Neural cell (in vitro differentiated cells): ENCODE measurements at regions not wholly inside any gene's neighbourhood (a gene's known extent, or its start where the extent isn't known, plus 50 kb on each side); places are given as distances from the start of the nearest gene placed in this dataset.

Experiments used
- H2AFZ ChIP-seq: fragments of 200-600, 300-800 bp; sonication (generic), shearing (Covaris generic); 2 replicates; pipeline ENCODE4 v1.6.0; 2014; ENCODE audit warnings: low read depth, mild to moderate bottlenecking, antibody characterized with exemption, low read length, moderate library complexity
- H3F3A ChIP-seq: fragments of 200-600 bp; shearing (Covaris generic); 2 replicates; pipeline ENCODE4 v1.6.1; 2016; ENCODE audit warnings: mild to moderate bottlenecking, moderate library complexity, mixed read lengths, antibody characterized with exemption, low read length; ENCODE audit not compliant: insufficient read depth, poor library complexity, severe bottlenecking
- H3K27ac ChIP-seq: fragments of 200-600, 300-800 bp; sonication (generic), shearing (Covaris generic); 2 replicates; pipeline ENCODE4 v1.5.1; 2014; ENCODE audit warnings: mild to moderate bottlenecking, low read length, moderate library complexity
- H3K27me3 ChIP-seq: fragments of 300-800, 200-600 bp; sonication (generic), shearing (Covaris generic); 2 replicates; pipeline ENCODE4 v1.6.0; 2014; ENCODE audit warnings: mild to moderate bottlenecking, low read depth, low read length, moderate library complexity; ENCODE audit not compliant: insufficient read depth
- H3K36me3 ChIP-seq: fragments of 300-800, 200-600 bp; sonication (generic), shearing (Covaris generic); 2 replicates; pipeline ENCODE4 v1.5.1; 2014; ENCODE audit warnings: mild to moderate bottlenecking, antibody characterized with exemption, low read length, moderate library complexity; ENCODE audit not compliant: insufficient read depth
- H3K4me2 ChIP-seq: fragments of 300-800, 200-600 bp; sonication (generic), shearing (Covaris generic); 2 replicates; pipeline ENCODE4 v1.6.0; 2014; ENCODE audit warnings: mild to moderate bottlenecking, low read length
- H3K4me3 ChIP-seq: fragments of 300-800, 200-600 bp; sonication (generic), shearing (Covaris generic); 2 replicates; pipeline ENCODE4 v1.5.1; 2014; ENCODE audit warnings: mild to moderate bottlenecking, low read length, moderate library complexity
- H3K79me2 ChIP-seq: fragments of 200-600 bp; shearing (Covaris generic); replicated peaks from 2 replicates; pipeline ENCODE4 v1.6.0; 2014; ENCODE audit warnings: mild to moderate bottlenecking, low read length, moderate library complexity; ENCODE audit not compliant: insufficient read depth
- H3K9ac ChIP-seq: fragments of 300-800, 200-600 bp; sonication (generic), shearing (Covaris generic); 2 replicates; pipeline ENCODE4 v1.6.1; 2016; ENCODE audit warnings: mild to moderate bottlenecking, low read length, mixed read lengths
- H3K9me2 ChIP-seq: fragments of 200-600 bp; shearing (Covaris generic); 2 replicates; pipeline ENCODE4 v1.6.1; 2016; ENCODE audit warnings: mild to moderate bottlenecking, low read length, mixed read lengths; ENCODE audit not compliant: insufficient read depth
- H3K9me3 ChIP-seq: fragments of 200-600, 300-800 bp; sonication (generic), shearing (Covaris generic); 2 replicates; pipeline ENCODE4 v1.6.1; 2016; ENCODE audit warnings: mild to moderate bottlenecking, mixed run types, low read length, moderate library complexity, mixed read lengths
- H4K20me1 ChIP-seq: fragments of 200-600 bp; shearing (Covaris generic); 2 replicates; pipeline ENCODE4 v1.6.1; 2016; ENCODE audit warnings: mild to moderate bottlenecking, mixed run types; ENCODE audit not compliant: insufficient read depth
- CTCF ChIP-seq: fragments of 450-650 bp; IDR thresholded peaks from 2 replicates; pipeline ENCODE4 v1.5.1; 2014; ENCODE audit warnings: antibody characterized with exemption, mild to moderate bottlenecking, moderate library complexity; ENCODE audit not compliant: poor library complexity, severe bottlenecking
- EP300 ChIP-seq: fragments of 450-650 bp; conservative IDR thresholded peaks from 2 replicates; pipeline ENCODE4 v1.6.1; 2014; ENCODE audit warnings: antibody characterized with exemption, mild to moderate bottlenecking, moderate library complexity; ENCODE audit not compliant: poor library complexity, severe bottlenecking
- EZH2 ChIP-seq: fragments of 200-600, 300-800 bp; shearing (Covaris generic), sonication (generic); IDR thresholded peaks from 2 replicates; pipeline ENCODE4 v1.6.1; 2014; ENCODE audit warnings: antibody characterized with exemption, low read length, borderline replicate concordance, mild to moderate bottlenecking; ENCODE audit not compliant: insufficient read depth, poor library complexity, severe bottlenecking
- MXI1 ChIP-seq: fragments of 450-650 bp; conservative IDR thresholded peaks from 2 replicates; pipeline ENCODE4 v1.6.1; 2014; ENCODE audit warnings: antibody characterized with exemption, mild to moderate bottlenecking; ENCODE audit not compliant: poor library complexity, severe bottlenecking
- POLR2AphosphoS5 ChIP-seq: IDR thresholded peaks from 2 replicates; pipeline ENCODE4 v1.6.1; 2012
- RAD21 ChIP-seq: fragments of 450-650 bp; conservative IDR thresholded peaks from 2 replicates; pipeline ENCODE4 v1.6.1; 2014; ENCODE audit warnings: antibody characterized with exemption, mild to moderate bottlenecking, moderate library complexity
- REST ChIP-seq: IDR thresholded peaks from 2 replicates; pipeline ENCODE4 v1.6.1; 2012; ENCODE audit warnings: borderline replicate concordance
- SMC3 ChIP-seq: fragments of 450-650 bp; conservative IDR thresholded peaks from 2 replicates; pipeline ENCODE4 v1.6.1; 2014; ENCODE audit warnings: antibody characterized with exemption, mild to moderate bottlenecking, moderate library complexity; ENCODE audit not compliant: poor library complexity
- TAF1 ChIP-seq: IDR thresholded peaks from 2 replicates; pipeline ENCODE4 v1.6.1; 2012; ENCODE audit warnings: low read depth

- Histone ChIP-seq H3K9me3 (no peaks in the 10 kb centered on the region), H3K9me2 (peaks cover 3% of the 10 kb centered on the region), H3F3A (no peaks in the 10 kb centered on the region), H3K27me3 (no peaks in the 10 kb centered on the region), H3K4me3 (no peak overlapping the region), H3K27ac (no peak overlapping the region), H3K4me2 (no peak overlapping the region), H3K36me3 (no peaks in the 10 kb centered on the region), H4K20me1 (no peaks in the 10 kb centered on the region), H3K9ac (no peak overlapping the region), H2AFZ (no peak overlapping the region), H3K79me2 (no peaks in the 10 kb centered on the region)
- TF ChIP-seq EP300: no peak
- TF ChIP-seq POLR2AphosphoS5: no peak
Measured at GRCh38 chr21:35303085-35303484, 254.0 kb upstream of the RUNX1 start.

GRCh38 chr21:35298757-35299156, 249.7 kb upstream of the RUNX1 start:
- Histone ChIP-seq H3K4me3 (no peak overlapping the region), H3K9me2 (peaks cover 3% of the 10 kb centered on the region), H3K27ac (no peak overlapping the region), H3K79me2 (no peaks in the 10 kb centered on the region), H2AFZ (no peak overlapping the region), H3K9me3 (no peaks in the 10 kb centered on the region), H3K9ac (no peak overlapping the region), H4K20me1 (no peaks in the 10 kb centered on the region), H3K4me2 (no peak overlapping the region), H3F3A (no peaks in the 10 kb centered on the region), H3K36me3 (no peaks in the 10 kb centered on the region), H3K27me3 (no peaks in the 10 kb centered on the region)
- TF ChIP-seq POLR2AphosphoS5 (no peak), MXI1 (no peak), REST (no peak), TAF1 (no peak), SMC3 (no peak), RAD21 (no peak), CTCF (no peak), EZH2 (no peak), EP300 (no peak)

GRCh38 chr21:35297665-35298064, 248.6 kb upstream of the RUNX1 start:
- Histone ChIP-seq H4K20me1 (no peaks in the 10 kb centered on the region), H2AFZ (no peak overlapping the region), H3K79me2 (no peaks in the 10 kb centered on the region), H3K9ac (no peak overlapping the region), H3K27ac (no peak overlapping the region), H3K9me3 (no peaks in the 10 kb centered on the region), H3K9me2 (peaks cover 3% of the 10 kb centered on the region), H3K27me3 (no peaks in the 10 kb centered on the region), H3K4me2 (no peak overlapping the region), H3F3A (no peaks in the 10 kb centered on the region), H3K36me3 (no peaks in the 10 kb centered on the region), H3K4me3 (no peak overlapping the region)
- no peak for TF ChIP-seq TAF1
- no peak for TF ChIP-seq SMC3
- TF ChIP-seq EZH2: no peak
- TF ChIP-seq POLR2AphosphoS5: no peak
